ENCODE measurements at regions not wholly inside any gene's neighbourhood (a gene's known extent, or its start where the extent isn't known, plus 50 kb on each side); places are given as distances from the start of the nearest gene placed in this dataset.

DNA sequence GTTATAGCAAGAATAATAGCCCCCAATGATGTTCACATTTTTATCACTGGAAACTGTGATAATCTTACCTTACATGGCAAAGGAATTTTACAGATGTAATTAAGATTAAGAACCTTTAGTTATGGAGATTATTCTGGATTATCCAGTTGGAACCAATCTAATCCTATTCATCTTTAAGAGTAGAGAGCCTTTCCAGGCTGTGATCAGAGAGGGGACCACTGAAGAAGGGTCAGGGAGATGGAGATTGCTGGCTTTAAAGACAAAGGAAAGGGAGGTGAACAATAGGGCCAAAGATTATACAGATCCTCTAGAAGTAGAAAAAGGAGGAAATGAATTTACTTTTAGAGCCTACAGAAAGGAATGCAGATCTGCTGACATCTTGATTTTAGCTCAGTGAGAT lies 253.5 kb upstream of the GRIN3A start:
- TF ChIP-seq, protein P1, sequence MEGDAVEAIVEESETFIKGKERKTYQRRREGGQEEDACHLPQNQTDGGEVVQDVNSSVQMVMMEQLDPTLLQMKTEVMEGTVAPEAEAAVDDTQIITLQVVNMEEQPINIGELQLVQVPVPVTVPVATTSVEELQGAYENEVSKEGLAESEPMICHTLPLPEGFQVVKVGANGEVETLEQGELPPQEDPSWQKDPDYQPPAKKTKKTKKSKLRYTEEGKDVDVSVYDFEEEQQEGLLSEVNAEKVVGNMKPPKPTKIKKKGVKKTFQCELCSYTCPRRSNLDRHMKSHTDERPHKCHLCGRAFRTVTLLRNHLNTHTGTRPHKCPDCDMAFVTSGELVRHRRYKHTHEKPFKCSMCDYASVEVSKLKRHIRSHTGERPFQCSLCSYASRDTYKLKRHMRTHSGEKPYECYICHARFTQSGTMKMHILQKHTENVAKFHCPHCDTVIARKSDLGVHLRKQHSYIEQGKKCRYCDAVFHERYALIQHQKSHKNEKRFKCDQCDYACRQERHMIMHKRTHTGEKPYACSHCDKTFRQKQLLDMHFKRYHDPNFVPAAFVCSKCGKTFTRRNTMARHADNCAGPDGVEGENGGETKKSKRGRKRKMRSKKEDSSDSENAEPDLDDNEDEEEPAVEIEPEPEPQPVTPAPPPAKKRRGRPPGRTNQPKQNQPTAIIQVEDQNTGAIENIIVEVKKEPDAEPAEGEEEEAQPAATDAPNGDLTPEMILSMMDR (conservative IDR thresholded peaks at IDR 0.05; ENCODE audit: low read depth, low read length), result no peak
- no peak for DNase-seq (ENCODE audit: low read depth)
- H3K4me3 ChIP-seq (ENCODE audit: low read depth, low read length), result no peak overlapping the region

DNA sequence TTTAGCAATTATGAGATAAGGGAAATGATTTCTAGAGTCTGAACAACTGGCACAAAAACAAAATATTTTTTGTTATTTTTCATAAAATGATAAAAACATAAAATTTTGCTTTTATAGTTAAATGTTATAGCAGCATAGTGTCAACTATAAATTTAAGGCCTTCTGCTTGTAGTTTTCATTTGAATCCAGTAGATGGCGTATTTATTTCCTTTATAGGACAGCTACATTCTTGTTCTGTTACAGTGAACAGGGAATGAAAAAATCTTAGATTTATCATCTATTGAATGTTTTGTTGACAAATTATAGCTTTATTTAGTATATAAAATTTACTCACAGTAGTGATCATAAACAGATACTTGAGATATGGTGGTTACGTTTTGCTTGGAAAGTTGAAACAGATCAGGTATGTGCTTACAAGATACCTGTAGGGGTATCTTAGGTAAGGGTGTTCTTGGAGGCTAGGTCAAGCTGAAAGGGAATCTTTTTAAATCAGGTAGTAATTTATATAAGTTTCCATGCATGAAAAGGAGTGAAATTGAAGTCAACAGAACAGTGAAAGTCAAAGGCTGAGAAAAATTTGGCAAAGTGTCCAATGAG lies 239.3 kb upstream of the GRIN3A start:
- TF ChIP-seq, protein P1 (conservative IDR thresholded peaks at IDR 0.05; ENCODE audit: low read depth, low read length), result peak; percentile 44
- no peak for DNase-seq (ENCODE audit: low read depth)
- no peak overlapping the region for H3K4me3 ChIP-seq (ENCODE audit: low read depth, low read length)

DNA sequence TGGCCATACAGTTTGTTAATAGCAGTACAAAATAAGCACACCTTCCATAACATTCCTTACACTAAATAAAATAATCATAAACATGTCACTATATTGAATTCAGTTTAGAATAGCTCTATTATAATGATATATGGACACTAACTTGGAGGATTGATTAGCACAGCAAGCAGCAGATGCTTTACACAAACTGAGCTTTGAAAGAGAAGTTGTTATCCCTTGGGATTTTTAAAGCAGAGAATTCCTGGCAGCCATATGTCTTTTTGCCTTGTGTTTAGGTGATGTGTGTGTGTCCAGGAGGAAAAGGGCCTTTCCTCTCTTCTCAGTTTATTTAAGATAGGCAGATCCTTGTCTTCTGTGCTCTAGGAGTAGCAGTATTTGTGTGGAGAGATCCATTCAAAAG lies 232.2 kb upstream of the GRIN3A start:
- no peak for DNase-seq (ENCODE audit: low read depth)
- no peak overlapping the region for H3K4me3 ChIP-seq (ENCODE audit: low read depth, low read length)
- TF ChIP-seq, protein P1 (conservative IDR thresholded peaks at IDR 0.05; ENCODE audit: low read depth, low read length), result no peak

DNA sequence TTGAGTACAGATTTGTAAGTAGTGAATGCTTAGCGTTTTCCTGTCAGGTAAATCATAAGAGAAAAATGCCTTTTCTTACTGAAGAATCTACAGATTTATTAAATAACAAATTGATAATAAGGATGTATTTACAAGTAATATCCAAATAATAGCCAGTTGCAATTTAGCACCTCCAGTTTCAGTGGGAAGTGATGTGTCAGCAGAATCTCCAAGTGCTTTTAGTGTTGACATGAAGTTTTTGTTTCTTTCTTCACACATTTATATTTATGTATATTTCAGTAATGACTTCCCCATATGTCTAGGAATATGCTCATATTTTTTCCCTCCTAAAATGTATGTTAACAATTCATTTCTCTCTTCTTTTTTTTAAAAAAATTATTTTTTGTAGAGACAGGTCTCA lies 229.9 kb upstream of the GRIN3A start:
- TF ChIP-seq, protein P1 (conservative IDR thresholded peaks at IDR 0.05; ENCODE audit: low read depth, low read length), result no peak
- no peak for DNase-seq (ENCODE audit: low read depth)
- no peak overlapping the region for H3K4me3 ChIP-seq (ENCODE audit: low read depth, low read length)

DNA sequence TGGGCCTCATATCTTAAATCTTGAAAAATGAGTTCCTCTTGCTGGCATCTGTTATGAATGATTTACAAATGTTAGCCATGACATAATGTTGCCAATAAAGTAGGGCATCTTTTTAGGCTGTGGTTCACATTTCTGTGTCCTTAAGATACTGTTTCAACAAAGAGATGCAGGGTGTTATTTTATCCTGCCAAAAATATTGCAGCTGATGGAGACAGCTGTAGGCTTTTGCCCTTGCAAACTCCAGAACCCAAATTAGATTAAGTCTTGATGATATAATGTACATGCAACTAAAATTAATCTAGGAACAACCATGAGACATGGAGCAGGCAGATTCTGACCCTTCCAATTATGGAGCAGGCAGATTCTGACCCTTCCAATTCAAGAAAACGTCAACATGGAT lies 228.2 kb upstream of the GRIN3A start:
- no peak for DNase-seq (ENCODE audit: low read depth)
- TF ChIP-seq, protein P1 (conservative IDR thresholded peaks at IDR 0.05; ENCODE audit: low read depth, low read length), result no peak
- no peak overlapping the region for H3K4me3 ChIP-seq (ENCODE audit: low read depth, low read length)

DNA sequence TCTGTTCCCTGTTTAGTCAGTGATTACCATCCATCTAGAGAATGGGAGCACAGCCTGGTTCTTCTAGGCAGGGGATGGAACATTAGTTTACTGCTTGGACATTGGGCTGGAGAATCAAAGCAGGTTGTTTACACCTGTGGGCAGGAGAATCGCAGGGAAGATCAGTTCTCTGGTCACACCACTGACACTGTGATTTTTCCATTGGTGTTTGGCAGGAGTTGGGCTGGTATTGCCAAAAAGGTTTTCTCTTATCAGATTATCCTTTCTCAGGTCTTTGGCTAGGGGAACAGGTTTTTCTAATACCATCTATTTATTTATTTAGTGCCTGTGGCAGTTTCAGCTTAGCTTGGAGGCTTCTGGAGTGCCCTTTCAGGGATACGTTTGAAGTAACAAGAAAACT lies 219.3 kb upstream of the GRIN3A start:
- TF ChIP-seq, protein P1 (conservative IDR thresholded peaks at IDR 0.05; ENCODE audit: low read depth, low read length), result no peak
- no peak for DNase-seq (ENCODE audit: low read depth)
- H3K4me3 ChIP-seq (ENCODE audit: low read depth, low read length), result no peak overlapping the region

DNA sequence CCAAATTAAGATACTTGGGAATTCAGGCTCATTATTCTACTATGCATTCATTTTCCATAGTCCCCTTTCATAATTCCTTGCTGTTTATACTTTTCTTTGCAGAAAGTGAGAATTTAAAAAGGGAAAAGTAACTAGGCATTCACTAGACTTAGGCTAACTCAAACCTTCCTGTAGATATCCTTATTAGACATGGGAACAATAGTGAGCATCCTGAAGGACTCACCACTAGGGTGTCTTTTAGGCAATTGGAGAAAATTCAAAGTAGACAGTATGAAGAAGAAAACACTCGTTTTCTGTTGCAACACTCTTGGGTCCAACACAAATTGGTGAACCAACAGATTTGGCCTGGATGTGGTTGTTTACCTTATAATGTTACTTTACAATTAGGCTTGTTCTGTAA lies 213.2 kb upstream of the GRIN3A start:
- DNase-seq (ENCODE audit: low read depth), result no peak
- TF ChIP-seq, protein P1 (conservative IDR thresholded peaks at IDR 0.05; ENCODE audit: low read depth, low read length), result no peak
- no peak overlapping the region for H3K4me3 ChIP-seq (ENCODE audit: low read depth, low read length)
